Psoas muscle (tissue), 7 donors: ENCODE measurements at regions not wholly inside any gene's neighbourhood (a gene's known extent, or its start where the extent isn't known, plus 50 kb on each side); places are given as distances from the start of the nearest gene placed in this dataset.

Source experiments
- ATAC-seq, 4 donors: fragments of 200-7000 bp; cut with Tn5 transposase; one replicate each; pipeline ENCODE4 v1.9.1; 2020; ENCODE audit warnings: moderate library complexity in 3 of 4, mild to moderate bottlenecking in 2 of 4
- DNase-seq, 2 donors: peaks; one replicate each; pipeline ENCODE4 v3.0.0-alpha.2; 2020
- H3K27ac ChIP-seq: fragments of 200-600 bp; one replicate; pipeline ENCODE4 v1.8.0; 2022
- H3K27me3 ChIP-seq, 3 donors: fragments of 200-600 bp in 1 of 3; one replicate each; pipeline versions ENCODE4 v1.6.1 to v1.8.0; 2013 to 2022; ENCODE audit warnings: low read length in 2 of 3, mild to moderate bottlenecking in 2 of 3, moderate library complexity in 1 of 3; ENCODE audit not compliant: insufficient read depth in 3 of 3
- H3K36me3 ChIP-seq, 2 donors: fragments of 200-600 bp in 1 of 2; one replicate each; pipeline versions ENCODE4 v1.6.1 to v1.8.0; 2013 to 2022; ENCODE audit warnings: low read depth in 1 of 2, mild to moderate bottlenecking in 1 of 2, moderate library complexity in 1 of 2; ENCODE audit not compliant: insufficient read depth in 1 of 2
- H3K4me1 ChIP-seq: fragments of 200-600 bp; one replicate; pipeline ENCODE4 v1.8.0; 2022
- H3K4me3 ChIP-seq: fragments of 200-600 bp; one replicate; pipeline ENCODE4 v1.8.0; 2022; ENCODE audit warnings: mild to moderate bottlenecking
- H3K9me3 ChIP-seq: fragments of 200-600 bp; one replicate; pipeline ENCODE4 v1.8.0; 2022
- CTCF ChIP-seq: fragments of 200-600 bp; IDR thresholded peaks from one replicate; pipeline ENCODE4 v1.8.0; 2022; ENCODE audit warnings: antibody characterized with exemption
- WGBS, 3 donors: extraction: QIAGEN DNeasy Blood & Tissue Kit; methylation state at CpG; one replicate each; pipeline versions ENCODE4 v1.1.6 to v1.1.7; 2013; 5-methylcytosine and 5-hydroxymethylcytosine counted together
- intact Hi-C, 2 donors: fragments of 100-400 bp; cut with DNase I; formaldehyde crosslinking; loops; one replicate each; pipeline versions ENCODE4 v1.11.0 to v1.14.2; 2022
- donor health status: healthy with polysubstance abuse.
- donor health status: DM: no; HTN: no; CAD: no; lungs with moderate emphysema.
- donor health status: Bipolar disorder and iron deficiency.
- donor health status: healthy.
- donor health status: DM: yes; HTN: yes; CAD: no.
- donor health status: DM: no; HTN: no; CAD: no.
- donor health status: DM: yes; HTN: yes; CAD: no.

- TF ChIP-seq CTCF, result no peak
- Histone ChIP-seq H3K27ac (no peak overlapping the region), H3K4me3 (no peak overlapping the region), H3K27me3 (peaks cover 0 to 7% (median 0%) of the 10 kb centered on the region in 3 donors), H3K36me3 (no peaks in the 10 kb centered on the region), H3K4me1 (no peaks in the 10 kb centered on the region), H3K9me3 (no peaks in the 10 kb centered on the region)
- no peak for ATAC-seq
- 43 to 52% (median 50%) methylated on average over 1 of the region's 1 CpG for WGBS, 3 donors
- intact Hi-C loops, result no loop called here
- DNase-seq, result no peak
These were observed 210.8 kb upstream of the ARHGEF26 start for GRCh38 chr3:153910387-153910786.

GRCh38 chr3:153911116-153911515 is 210.1 kb upstream of the ARHGEF26 start:
- intact Hi-C loops, result no loop called here
- ATAC-seq (no peak), DNase-seq (no peak)
- Histone ChIP-seq H3K36me3 (no peaks in the 10 kb centered on the region), H3K4me3 (no peak overlapping the region), H3K9me3 (no peaks in the 10 kb centered on the region), H3K27me3 (peaks cover 0 to 4% (median 0%) of the 10 kb centered on the region in 3 donors), H3K27ac (no peak overlapping the region), H3K4me1 (no peaks in the 10 kb centered on the region)
- TF ChIP-seq CTCF, result no peak
- 78 to 86% (median 80%) methylated on average over 2 of the region's 2 CpGs for WGBS, 3 donors

- H3K9me3 ChIP-seq, result no peaks in the 10 kb centered on the region
- intact Hi-C loops, result no loop called here
- ATAC-seq, result no peak
- 67 to 93% (median 85%) methylated on average over 1 of the region's 1 CpG for WGBS, 3 donors
- no peak overlapping the region for H3K27ac ChIP-seq
- no peaks in the 10 kb centered on the region for H3K27me3 ChIP-seq
- no peaks in the 10 kb centered on the region for H3K36me3 ChIP-seq
- TF ChIP-seq CTCF, result no peak
- H3K4me1 ChIP-seq, result no peaks in the 10 kb centered on the region
- no peak overlapping the region for H3K4me3 ChIP-seq
- DNase-seq, result no peak
These were observed 201.4 kb upstream of the ARHGEF26 start for GRCh38 chr3:153919773-153920172.

GRCh38 chr3:153921826-153922225 is 199.4 kb upstream of the ARHGEF26 start:
- Histone ChIP-seq H3K4me3 (no peak overlapping the region), H3K4me1 (no peaks in the 10 kb centered on the region), H3K9me3 (no peaks in the 10 kb centered on the region), H3K27ac (no peak overlapping the region), H3K27me3 (no peaks in the 10 kb centered on the region), H3K36me3 (no peaks in the 10 kb centered on the region)
- no peak for TF ChIP-seq CTCF
- intact Hi-C loops, result no loop called here
- ATAC-seq, result no peak
- no peak for DNase-seq

- no peaks in the 10 kb centered on the region for H3K4me1 ChIP-seq
- no peak overlapping the region for H3K4me3 ChIP-seq
- no peak for TF ChIP-seq CTCF
- H3K36me3 ChIP-seq, result no peaks in the 10 kb centered on the region
- ATAC-seq (no peak), DNase-seq (no peak)
- no peak overlapping the region for H3K27ac ChIP-seq
- no peaks in the 10 kb centered on the region for H3K27me3 ChIP-seq
- H3K9me3 ChIP-seq, result no peaks in the 10 kb centered on the region
- intact Hi-C loops, result no loop called here
- WGBS, 3 donors, result 78 to 86% (median 81%) methylated on average over 2 of the region's 2 CpGs
These were observed 195.2 kb upstream of the ARHGEF26 start for GRCh38 chr3:153925841-153926514.
